ENCODE measurements at regions not wholly inside any gene's neighbourhood (a gene's known extent, or its start where the extent isn't known, plus 50 kb on each side); places are given as distances from the start of the nearest gene placed in this dataset.
A peak's percentile ranks its signal among the peaks of the same experiment; 100 is the strongest.

GRCh38 chr6:125354649-125355048 is 52.9 kb upstream of the HDDC2 start:
- TF ChIP-seq CTCF (IDR thresholded peaks at IDR 0.05; ENCODE audit: low read depth, low read length, missing control alignments) = no peak
- no peak overlapping the region for H3K4me3 ChIP-seq (ENCODE audit: low read depth, low read length)
- in situ Hi-C loops (cut with HindIII; ENCODE audit: low sequenced_read_pairs) = no loop called here
- no peak for DNase-seq (ENCODE audit: low read depth)

GRCh38 chr6:125356884-125357283 is 55.1 kb upstream of the HDDC2 start:
- in situ Hi-C loops (cut with HindIII; ENCODE audit: low sequenced_read_pairs) = no loop called here
- DNase-seq (ENCODE audit: low read depth) = no peak
- H3K4me3 ChIP-seq (ENCODE audit: low read depth, low read length) = no peak overlapping the region
- no peak for TF ChIP-seq CTCF (IDR thresholded peaks at IDR 0.05; ENCODE audit: low read depth, low read length, missing control alignments)

GRCh38 chr6:125357515-125358256 is 55.9 kb upstream of the HDDC2 start:
- peak; percentile 19 for DNase-seq (ENCODE audit: low read depth)
- in situ Hi-C loops (cut with HindIII; ENCODE audit: low sequenced_read_pairs) = no loop called here
- no peak overlapping the region for H3K4me3 ChIP-seq (ENCODE audit: low read depth, low read length)
- no peak for TF ChIP-seq CTCF (IDR thresholded peaks at IDR 0.05; ENCODE audit: low read depth, low read length, missing control alignments)

DNA sequence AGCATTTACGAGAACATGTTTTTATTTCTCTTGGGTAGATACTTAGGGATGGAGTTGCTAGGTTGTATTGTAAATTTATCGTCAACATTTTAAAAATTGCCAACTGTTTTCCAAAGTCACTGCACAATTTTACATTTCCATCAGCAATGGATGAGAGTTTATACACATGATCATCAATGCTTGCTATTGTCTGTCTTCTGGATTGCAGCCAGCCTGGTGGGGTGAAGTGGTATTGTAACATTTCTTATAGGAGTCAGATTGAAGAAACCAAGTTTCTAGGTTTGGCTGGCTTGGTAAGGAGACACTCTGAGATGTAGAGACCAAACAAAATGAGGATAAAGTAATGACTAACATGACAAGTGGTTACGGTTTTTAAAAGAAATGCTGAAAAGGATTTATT is 57.1 kb upstream of the HDDC2 start:
- TF ChIP-seq CTCF (IDR thresholded peaks at IDR 0.05; ENCODE audit: low read depth, low read length, missing control alignments) = no peak
- in situ Hi-C loops (cut with HindIII; ENCODE audit: low sequenced_read_pairs) = no loop called here
- no peak for DNase-seq (ENCODE audit: low read depth)
- no peak overlapping the region for H3K4me3 ChIP-seq (ENCODE audit: low read depth, low read length)

- H3K4me3 ChIP-seq (ENCODE audit: low read depth, low read length) = no peak overlapping the region
- DNase-seq (ENCODE audit: low read depth) = no peak
- in situ Hi-C loops (cut with HindIII; ENCODE audit: low sequenced_read_pairs) = no loop called here
- TF ChIP-seq CTCF (IDR thresholded peaks at IDR 0.05; ENCODE audit: low read depth, low read length, missing control alignments) = no peak
These were observed 60.1 kb upstream of the HDDC2 start for GRCh38 chr6:125361868-125362267.

DNA sequence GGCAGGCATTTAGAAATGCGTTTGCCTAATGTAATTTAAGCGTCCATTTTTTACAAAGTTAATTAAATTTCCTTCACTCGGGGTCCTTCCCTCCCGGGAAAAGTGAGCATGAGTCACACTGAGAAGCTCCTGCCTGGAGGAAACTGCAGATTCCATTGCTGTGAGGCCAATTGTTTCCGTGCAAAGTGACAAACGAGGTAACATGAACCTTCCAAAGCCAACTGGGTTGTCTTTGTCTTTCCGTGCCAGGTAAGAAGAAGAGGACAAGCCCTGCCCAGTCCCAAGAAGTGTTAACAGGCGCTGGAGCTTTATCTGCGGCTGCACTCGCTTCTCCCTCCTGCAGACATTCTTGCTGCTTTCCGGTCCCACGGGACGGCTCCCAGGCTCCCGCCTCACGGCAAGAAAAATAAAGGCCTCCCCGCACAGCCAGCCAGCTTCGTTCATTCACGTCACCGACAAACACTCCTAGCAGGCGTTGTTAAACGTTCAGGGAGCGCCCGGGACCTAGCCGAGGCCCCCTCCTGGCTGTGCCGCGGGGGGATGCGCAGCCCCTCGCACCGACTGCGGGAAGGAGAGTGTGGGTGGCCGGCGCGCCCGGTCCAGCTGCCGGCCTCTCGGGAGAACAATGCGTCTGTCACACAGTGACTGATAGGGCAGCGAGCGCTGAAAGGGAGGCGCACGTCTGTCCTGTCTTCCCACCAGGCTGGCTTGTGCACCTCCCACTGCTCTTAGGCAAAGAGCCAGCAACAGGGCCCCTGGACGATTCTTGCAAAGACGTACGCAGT is 61.5 kb upstream of the HDDC2 start:
- DNase-seq (ENCODE audit: low read depth) = peak; percentile 13
- no peak for TF ChIP-seq CTCF (IDR thresholded peaks at IDR 0.05; ENCODE audit: low read depth, low read length, missing control alignments)
- peak overlapping the region; percentile 50 for H3K4me3 ChIP-seq (ENCODE audit: low read depth, low read length)
- in situ Hi-C loops (cut with HindIII; ENCODE audit: low sequenced_read_pairs) = no loop called here
